Activated T-helper 1 cell treated with Interleukin-2 at 50 U/mL for 16 hours (primary cell): ENCODE measurements at regions not wholly inside any gene's neighbourhood (a gene's known extent, or its start where the extent isn't known, plus 50 kb on each side); places are given as distances from the start of the nearest gene placed in this dataset.
"Not testable (repeated sequence)": the region's sequence is repeated elsewhere in the genome, so short reads cannot be mapped to it uniquely, and the experiment has no call there.

Source experiments
- DNase-seq: peaks from one replicate; pipeline ENCODE4 v3.0.0-alpha.2; 2020; ENCODE audit warnings: low read depth

- DNase-seq: no peak
Observed at GRCh38 chr5:167339205-167339604, 952.2 kb upstream of the WWC1 start.

- DNase-seq: no peak
Observed at GRCh38 chr5:167346461-167346860, 945.0 kb upstream of the WWC1 start.

GRCh38 chr5:167348251-167348926, 943.1 kb upstream of the WWC1 start:
- DNase-seq: no peak

GRCh38 chr5:167348980-167349379, 942.5 kb upstream of the WWC1 start:
- no peak for DNase-seq

GRCh38 chr5:167351316-167351715, 940.1 kb upstream of the WWC1 start:
- no peak for DNase-seq

GRCh38 chr5:167352801-167353200, 938.6 kb upstream of the WWC1 start:
- DNase-seq: no peak

- no peak for DNase-seq
Observed at GRCh38 chr5:167355346-167355745, 936.1 kb upstream of the WWC1 start.

GRCh38 chr5:167356374-167356773, 935.1 kb upstream of the WWC1 start:
- no peak for DNase-seq

- DNase-seq: no peak
Observed at GRCh38 chr5:167358868-167359492, 932.5 kb upstream of the WWC1 start.

- DNase-seq: no peak
Observed at GRCh38 chr5:167361795-167362194, 929.6 kb upstream of the WWC1 start.

- DNase-seq: no peak
Observed at GRCh38 chr5:167363065-167363464, 928.4 kb upstream of the WWC1 start.

GRCh38 chr5:167375125-167375524, 916.3 kb upstream of the WWC1 start:
- no peak for DNase-seq

GRCh38 chr5:167378894-167379723, 912.3 kb upstream of the WWC1 start:
- no peak for DNase-seq

GRCh38 chr5:167381457-167381856, 910.0 kb upstream of the WWC1 start:
- DNase-seq: no peak

- DNase-seq: no peak
Observed at GRCh38 chr5:167389537-167389936, 901.9 kb upstream of the WWC1 start.

- DNase-seq: not testable (repeated sequence)
Observed at GRCh38 chr5:167391286-167391685, 900.2 kb upstream of the WWC1 start.

- no peak for DNase-seq
Observed at GRCh38 chr5:167392240-167392639, 899.2 kb upstream of the WWC1 start.

GRCh38 chr5:167393358-167393757, 898.1 kb upstream of the WWC1 start:
- DNase-seq: no peak

GRCh38 chr5:167402671-167403070, 888.8 kb upstream of the WWC1 start:
- no peak for DNase-seq

- no peak for DNase-seq
Observed at GRCh38 chr5:167406513-167406912, 884.9 kb upstream of the WWC1 start.

- no peak for DNase-seq
Observed at GRCh38 chr5:167412556-167412955, 878.9 kb upstream of the WWC1 start.

GRCh38 chr5:167413506-167413905, 877.9 kb upstream of the WWC1 start:
- no peak for DNase-seq

GRCh38 chr5:167414611-167415010, 876.8 kb upstream of the WWC1 start:
- DNase-seq: no peak
